OCI-LY7 (cell line): ENCODE measurements at regions not wholly inside any gene's neighbourhood (a gene's known extent, or its start where the extent isn't known, plus 50 kb on each side); places are given as distances from the start of the nearest gene placed in this dataset.

Source experiments
- EZH2phosphoT487 ChIP-seq: fragments of 200-600 bp; sonication (generic); IDR thresholded peaks from 2 replicates; pipeline ENCODE4 v1.6.1; 2018; ENCODE audit warnings: low read depth, borderline replicate concordance, mild to moderate bottlenecking, mixed run types, antibody characterized with exemption, low read length, moderate library complexity, mixed read lengths
- TF ChIP-seq, protein P1 (sequence below): fragments of 200-600 bp; sonication (generic); conservative IDR thresholded peaks from 2 replicates; pipeline ENCODE4 v1.5.1; 2014; ENCODE audit warnings: mild to moderate bottlenecking, antibody characterized with exemption, low read length, moderate library complexity, mixed read lengths

DNA sequence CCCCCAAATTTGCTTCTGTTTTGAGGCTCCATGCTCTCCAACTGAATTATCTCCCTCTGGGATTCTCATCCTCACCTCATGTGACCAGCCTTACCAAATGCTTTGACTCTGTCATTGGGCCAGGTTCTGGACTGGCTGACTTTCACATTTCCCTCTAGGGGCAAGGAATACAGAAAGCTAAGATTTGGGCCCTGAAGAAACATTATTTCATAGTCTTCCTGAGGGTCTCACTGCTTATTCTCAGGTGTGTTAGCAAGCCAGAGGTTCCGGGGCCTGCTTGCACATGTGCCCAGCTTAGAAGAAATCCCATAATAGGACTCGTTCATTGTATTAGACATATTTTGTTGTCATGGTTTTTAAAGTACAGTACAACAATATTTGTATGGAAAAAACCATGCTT lies 62.6 kb upstream of the TEX13D start:
- TF ChIP-seq, protein P1, sequence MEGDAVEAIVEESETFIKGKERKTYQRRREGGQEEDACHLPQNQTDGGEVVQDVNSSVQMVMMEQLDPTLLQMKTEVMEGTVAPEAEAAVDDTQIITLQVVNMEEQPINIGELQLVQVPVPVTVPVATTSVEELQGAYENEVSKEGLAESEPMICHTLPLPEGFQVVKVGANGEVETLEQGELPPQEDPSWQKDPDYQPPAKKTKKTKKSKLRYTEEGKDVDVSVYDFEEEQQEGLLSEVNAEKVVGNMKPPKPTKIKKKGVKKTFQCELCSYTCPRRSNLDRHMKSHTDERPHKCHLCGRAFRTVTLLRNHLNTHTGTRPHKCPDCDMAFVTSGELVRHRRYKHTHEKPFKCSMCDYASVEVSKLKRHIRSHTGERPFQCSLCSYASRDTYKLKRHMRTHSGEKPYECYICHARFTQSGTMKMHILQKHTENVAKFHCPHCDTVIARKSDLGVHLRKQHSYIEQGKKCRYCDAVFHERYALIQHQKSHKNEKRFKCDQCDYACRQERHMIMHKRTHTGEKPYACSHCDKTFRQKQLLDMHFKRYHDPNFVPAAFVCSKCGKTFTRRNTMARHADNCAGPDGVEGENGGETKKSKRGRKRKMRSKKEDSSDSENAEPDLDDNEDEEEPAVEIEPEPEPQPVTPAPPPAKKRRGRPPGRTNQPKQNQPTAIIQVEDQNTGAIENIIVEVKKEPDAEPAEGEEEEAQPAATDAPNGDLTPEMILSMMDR = no peak
- TF ChIP-seq EZH2phosphoT487 = no peak
